IPS DF 4.7 (cell line): ENCODE measurements at regions not wholly inside any gene's neighbourhood (a gene's known extent, or its start where the extent isn't known, plus 50 kb on each side); places are given as distances from the start of the nearest gene placed in this dataset.

Source experiments
- DNase-seq: peaks from one replicate; pipeline ENCODE4 v3.0.0-alpha.2; 2013; ENCODE audit warnings: low spot score; ENCODE audit errors: extremely low read depth

DNA sequence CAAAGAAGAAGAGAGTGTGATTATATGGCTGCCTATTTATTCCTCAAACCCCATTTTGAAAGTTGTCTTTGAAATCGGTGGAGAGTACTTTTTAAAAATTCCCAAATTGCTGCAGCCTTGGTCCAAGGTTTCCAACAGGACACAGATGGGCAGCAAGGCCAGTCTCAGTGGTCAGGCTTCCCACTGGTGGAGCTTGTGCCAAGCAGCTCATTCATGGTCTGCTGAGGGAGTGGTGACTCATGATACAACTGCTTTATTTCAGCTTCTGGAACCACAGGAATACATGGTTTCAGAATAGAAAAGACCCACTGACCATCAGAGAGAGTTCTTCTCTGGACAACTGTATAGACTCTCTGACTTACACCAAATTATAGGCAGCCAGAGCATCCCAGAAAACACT is 673.1 kb upstream of the KLF4 start:
- no peak for DNase-seq

DNA sequence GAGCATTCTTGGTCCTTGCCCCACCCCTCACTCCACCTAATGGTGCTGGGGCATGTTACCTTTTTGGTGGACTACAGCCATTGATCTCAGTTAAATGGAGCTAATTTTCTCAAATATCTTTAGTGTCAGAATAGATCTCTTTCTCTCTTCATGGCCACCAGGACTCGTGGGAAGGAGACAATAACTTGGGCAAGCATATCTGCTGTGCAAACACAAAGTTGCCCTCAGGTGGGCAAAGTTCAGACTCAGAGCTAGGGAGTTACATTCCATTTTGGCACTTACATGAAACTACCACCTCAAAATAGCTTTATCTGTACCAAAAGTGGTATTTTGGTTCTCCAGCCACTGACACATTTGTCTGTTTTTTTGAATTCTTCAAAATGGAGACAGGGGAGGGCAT is 671.9 kb upstream of the KLF4 start:
- no peak for DNase-seq

DNA sequence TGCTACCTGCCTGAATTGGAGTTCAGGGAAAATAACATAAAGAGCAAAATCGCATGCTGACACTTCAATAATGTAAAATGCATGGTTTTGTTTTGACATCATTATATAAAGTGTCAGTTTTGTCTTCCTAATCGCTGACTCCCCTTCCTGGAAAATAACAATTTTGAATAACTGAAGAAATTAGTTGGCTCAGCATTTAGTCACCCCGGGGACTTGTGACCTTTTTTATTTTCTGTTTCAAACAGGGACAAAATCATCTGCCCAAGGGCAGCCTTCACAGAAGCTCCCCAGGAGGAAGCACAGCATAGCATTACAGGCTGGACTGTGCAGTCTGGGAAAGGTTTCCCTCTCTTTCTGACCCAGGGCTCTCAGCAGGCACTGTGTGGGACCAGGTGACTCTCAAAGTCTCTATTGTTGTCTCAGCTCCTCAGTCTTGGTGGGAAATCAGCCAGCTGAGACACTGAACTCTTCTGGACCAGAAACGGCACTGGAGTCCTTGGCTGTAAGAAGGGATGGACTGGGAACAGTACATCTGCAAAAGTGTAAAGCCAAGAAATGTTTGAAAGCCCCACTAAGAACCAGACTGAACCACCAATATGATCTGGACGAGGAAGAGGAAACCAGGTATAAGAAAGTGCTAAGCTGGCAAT is 671.3 kb upstream of the KLF4 start:
- no peak for DNase-seq

DNA sequence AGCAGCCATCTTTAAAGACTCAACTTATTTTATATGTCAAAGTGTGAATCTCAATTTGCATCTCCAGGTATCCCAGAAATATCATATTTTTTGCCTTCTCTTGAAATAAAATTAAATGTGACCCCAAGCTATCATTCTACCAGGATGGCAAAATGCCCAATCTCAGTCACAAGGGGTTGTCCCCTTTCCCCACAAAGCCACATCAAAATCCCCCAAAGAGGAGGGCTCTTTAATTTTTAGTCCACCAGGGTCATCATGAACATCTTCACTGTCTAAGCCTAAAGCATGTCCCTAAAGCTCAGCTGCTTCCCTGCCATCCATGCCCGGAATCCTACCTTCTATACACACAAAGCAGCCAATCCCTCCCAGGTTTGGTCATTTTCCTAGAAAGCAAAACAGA is 670.5 kb upstream of the KLF4 start:
- DNase-seq = no peak

DNA sequence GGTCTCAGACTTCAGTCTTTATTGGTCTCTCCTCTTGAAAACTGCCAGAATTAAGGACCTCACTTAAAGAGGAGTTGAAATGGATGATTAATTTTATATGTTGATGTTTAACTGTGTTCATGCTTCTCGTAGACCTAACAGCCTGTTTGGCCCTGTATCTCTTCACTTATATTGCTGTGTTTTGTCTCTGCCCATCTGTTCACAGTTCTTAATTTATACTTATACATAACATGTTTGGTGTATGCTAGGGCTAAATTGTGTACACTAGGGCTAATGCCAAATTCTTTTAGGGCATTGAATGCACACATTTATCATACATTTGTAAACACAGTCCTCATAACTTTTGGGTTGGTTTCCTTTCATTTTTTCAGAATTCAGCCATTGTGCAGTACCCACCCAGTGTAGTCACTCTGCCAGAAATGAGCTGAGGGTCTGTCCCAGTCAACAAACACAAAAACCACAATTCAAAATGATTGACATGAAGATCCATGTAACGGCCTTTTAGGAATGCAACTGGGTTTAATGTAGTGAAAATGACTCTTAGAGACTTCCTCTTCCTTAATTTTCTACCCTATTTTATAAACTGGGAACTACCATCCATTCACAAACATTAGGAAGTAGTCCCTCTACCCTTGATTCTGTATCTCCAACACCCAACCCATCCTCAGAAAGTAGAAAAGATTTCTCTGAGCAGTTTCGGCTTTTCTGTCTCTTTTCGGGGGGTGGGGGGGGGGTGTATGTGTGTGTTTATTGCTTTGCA is 668.8 kb upstream of the KLF4 start:
- no peak for DNase-seq

DNA sequence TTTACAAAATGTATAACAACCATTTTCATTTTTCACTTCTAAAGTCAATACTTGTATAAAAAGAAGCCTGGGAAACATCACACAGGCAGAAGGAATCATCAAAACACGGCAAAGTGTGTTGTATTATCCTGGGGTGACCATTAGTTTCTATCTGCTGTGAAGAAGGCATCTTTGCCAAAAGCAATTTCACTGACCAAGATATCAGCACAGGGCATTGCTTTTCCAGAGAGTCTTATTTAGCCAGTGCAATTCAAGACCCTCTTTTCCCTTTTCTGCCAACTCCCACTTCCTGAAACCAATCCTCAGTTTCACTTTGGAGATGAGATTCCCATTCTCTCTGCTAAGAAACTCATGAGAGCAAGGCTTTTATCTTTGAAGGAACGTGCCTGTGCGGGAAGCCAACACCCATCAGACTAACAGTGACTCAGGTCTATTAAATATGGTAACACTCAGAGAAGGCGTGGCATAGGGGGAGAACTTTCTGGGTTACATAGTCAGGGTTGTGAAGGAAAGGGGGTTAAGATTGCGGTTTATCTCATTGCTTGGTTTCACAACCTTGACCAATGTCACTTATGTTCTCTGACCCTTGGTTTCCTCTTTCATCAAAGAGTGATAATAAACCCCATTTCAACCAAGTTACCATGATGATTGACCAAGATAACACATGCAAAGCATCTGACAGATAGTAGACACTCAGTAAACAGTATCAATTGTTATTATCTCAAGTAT is 666.9 kb upstream of the KLF4 start:
- no peak for DNase-seq

DNA sequence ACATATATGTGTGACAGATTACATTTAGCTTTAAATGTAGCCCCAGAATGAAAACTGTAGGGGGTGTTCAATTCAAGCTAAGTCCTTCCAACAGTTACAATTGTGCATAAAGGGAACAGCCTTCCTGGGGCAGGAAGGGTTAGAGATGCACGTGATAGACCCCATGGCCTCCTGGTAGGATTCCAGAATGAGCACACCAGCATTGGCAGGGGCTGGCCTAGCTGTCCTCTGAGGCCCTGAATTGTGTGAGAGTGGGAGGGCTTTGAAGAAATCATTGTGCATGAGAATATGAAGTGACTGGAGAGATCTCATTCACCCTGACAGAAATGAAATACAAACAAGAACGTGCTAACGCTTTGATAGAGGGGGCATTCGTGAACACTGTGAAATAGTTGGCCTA is 663.8 kb upstream of the KLF4 start:
- no peak for DNase-seq

DNA sequence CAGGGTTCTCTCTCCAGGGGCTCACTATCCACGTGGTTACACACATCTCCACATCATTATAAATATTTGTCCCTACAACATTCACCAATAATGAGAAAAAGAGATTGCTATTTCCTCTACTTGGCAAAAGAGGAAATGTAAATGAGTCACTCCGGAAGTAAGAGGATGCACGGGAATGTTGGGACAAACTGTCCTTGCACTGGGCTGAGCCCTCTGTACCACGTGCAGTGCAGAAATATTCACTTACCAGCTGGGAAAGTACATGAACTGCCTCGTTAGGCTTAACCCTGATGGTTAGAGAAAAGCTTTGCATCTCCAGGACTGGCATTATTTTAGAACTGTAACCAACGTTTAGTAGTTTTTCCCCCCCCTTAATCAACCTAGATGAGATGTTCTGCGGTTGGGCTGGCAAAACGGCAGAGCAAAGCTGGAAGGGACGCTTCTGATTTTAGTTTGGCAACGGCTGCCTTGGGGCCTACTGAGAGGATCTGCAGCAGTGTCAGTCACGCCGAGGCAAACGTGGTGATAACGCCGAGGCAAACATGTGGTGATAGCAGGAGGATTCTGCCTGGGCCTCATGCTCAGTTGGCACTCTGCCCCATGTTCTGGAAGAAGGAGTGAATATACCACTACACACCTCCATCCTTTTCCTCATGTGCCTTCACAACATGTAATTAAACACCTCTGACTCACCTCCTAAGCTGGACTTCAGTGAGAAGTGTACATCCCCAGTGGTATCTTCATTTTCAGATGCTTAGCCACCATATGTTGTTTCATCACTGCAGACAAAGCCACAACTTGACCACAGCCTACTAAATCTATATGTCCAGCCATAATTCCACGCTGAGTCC is 661.4 kb upstream of the KLF4 start:
- DNase-seq = no peak

DNA sequence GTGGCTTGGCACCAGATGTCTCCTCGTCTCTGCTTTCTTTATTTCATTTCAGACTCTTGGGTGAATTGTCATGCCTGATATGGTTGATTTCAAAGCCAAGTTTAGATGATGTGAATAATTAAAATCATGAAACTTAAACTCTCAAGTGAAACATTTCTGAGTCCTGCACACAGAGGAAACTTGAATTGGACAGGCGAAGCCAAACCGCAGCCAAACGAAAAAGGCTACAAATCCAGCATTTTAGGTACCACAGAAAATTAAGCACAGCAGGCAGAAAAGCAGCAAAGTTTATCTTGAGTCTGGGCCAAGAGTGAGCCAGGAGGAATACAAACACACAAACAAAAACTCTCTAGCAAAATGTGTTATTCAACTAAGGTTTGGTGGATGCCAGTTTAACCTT is 659.8 kb upstream of the KLF4 start:
- DNase-seq = no peak

DNA sequence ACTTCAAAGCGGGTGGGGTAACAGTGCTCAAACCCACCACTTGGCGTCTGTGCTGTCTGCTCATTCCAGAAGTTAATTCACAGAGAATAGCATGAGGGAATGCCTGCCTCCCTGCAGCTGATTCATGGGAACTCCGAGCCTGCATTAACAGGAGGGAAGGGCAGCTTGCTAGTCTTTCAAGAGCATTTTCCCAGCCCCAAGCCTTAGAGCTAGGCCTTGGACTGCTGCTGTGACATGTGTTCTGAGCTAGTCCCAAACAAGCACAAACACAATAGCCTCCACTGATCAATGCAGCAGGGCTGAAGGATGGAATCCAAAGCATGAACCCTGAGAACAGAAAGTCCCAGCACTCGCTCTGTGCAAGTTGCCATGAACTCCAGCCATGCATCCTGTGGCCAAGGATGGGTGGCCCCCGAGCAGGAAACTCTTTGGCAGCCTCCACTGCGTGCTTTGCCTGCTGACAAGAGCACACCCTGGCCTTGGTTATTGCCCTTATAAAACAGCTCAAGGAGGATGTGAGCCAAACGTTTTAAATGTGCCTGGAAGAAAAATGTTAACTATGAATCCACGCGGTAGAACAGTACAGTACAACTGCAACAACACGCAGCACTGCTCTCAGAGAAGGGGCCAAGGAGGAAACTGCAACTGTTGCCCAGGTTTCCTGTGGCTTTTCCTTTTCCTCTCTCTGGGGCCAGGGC is 653.1 kb upstream of the KLF4 start:
- no peak for DNase-seq

DNA sequence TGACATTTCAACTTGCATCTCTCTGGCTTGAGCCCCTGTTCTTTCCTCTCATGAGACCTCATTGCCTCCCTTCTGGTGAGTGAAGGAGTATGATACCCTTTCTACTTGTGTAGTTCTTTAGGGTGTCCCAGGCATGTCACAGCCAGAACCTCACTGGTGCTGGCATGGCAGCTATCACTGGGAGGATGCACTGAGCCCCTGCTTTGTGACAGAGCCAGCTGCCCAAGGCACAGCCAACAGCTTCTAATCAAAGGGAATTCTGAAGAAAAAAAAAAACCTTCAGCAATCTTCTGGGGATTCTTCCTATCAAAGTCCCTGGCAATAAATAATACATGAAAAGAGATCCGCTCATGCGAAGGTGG is 652.6 kb upstream of the KLF4 start:
- no peak for DNase-seq

DNA sequence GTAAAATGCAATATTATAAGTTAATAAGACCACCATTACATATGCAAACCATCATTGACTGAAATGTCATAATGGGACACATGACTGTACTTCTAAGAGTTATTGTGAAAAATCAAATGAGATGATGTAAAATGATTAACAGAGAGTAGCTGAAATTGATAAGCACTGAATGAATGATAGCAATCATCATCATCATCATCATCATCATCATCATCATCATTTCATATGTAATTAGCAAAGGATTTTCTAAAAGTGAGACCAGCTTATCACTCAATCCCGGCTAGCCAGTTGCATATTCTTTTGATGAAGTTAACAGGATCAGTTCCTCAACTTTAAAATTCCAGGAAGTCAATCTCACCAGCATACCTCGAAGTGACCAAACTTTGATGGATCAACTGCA is 650.3 kb upstream of the KLF4 start:
- DNase-seq = no peak

DNA sequence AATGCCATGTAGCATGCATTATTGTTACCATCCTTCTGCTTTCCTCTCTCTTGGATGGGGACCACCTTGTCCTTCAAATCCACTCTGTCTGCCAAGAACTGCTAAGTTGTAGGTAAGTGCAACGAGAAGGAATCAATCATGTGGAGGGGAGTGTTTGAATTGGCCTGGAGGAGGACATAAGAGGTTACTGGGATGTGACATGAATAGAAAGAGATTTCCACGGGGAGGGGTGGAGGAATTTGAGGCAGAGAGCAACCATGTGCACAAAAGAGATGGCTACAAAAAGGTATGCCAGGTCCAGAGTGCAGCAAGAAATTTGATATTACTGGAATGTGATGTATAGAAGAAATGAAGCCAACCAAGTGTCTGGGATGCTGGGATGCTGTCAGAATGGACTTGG is 648.9 kb upstream of the KLF4 start:
- DNase-seq = no peak

DNA sequence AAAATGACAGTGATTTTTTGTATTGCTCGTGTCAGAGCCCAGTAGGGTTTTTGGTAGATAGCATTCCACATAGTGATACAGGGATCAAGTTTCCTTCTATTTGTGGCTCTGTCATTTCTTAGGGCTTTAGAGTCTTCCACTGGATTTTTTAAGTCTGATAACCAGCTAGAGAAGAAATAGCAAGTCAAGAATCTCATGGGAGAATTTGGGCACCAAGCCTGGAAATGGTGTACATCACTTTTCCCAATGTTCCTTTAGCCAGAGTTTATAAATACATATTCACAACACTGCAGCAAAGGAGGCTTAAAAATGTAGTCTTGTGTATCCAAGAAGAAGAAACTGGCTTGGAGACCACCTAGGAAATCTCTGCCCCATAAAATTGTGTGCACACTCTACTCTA is 647.1 kb upstream of the KLF4 start:
- DNase-seq = no peak

DNA sequence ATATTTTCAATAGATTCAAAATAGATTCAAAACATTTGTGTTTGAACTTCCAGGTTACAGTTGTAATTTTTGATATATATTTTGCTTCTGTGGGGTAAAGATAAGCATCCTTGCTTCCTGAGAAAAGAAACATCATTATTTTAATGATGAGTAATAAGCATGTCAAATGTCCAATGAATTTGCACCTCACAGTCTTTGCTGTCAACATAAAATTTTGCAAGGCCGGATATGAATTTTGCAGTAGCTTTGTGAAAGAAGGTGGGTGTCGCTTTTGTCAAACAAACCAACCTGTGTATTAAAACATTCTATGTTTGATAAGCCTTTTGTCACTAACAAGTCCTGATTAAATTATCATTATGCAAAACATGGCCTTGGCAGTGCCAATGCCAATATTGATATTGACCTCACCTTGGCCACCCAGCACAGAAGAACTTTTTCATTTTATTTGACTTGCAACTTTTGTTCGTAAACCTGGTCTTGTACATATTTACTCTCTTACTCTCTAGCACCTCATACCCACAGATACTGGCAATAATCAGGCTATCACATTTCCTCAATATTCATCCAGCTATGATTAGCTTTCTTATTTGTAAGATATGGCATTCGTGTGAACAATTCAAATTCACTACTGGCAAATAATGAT is 645.0 kb upstream of the KLF4 start:
- no peak for DNase-seq

DNA sequence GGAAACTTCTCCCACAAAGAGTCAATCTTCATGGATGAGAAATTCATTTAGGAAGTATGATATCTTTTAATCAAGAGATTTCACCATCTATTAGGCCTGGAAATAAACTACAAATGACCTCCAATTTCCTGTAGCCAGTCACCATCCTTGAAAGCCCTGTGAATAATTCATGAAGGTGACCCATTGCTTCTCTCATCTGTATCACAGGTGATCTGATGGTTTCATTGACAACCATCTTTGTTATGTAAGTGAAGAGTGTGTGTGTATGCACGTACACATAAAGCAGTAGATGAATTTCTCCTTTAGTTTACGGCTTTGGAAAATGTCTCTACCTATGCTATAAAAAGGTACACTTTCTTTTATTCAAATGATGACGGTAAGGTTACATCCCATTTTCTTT is 644.1 kb upstream of the KLF4 start:
- no peak for DNase-seq

DNA sequence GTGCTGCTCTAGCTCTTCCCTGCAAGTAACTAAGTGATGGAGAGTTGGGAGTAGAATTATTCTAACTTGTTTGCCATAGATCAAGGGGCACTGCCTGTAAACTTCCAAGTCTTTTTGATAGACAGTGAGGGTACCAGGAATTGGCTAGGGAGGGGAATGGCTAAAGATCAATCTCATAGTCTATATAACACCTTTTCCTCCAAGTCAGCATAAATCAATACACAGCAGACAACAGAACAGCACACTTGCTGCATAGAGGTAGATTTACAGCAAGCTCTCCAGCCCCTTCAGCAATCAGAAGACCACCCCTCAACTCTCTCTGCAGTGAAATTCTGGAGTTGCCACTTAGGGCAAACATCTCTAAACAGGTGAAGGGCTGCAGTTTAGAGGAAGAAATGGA is 643.5 kb upstream of the KLF4 start:
- DNase-seq = no peak

DNA sequence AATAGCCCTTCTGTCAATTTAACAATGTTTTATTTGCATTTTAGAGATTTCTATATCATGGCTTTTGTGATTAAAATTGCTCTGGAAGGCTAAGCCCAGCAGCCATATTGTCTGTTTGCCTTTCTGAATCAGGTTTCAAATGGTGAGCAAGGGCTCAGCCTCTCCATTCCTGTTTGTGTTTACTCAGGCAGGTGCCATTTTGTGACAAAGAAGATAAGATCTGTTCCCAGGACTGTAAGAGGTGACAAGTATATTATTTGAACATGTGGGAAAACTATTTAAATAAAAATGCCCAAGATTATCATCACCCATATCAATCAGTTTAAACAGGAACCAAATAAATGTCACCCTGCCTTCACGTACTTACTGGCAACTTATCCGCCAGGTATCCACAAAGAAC is 641.3 kb upstream of the KLF4 start:
- DNase-seq = no peak

DNA sequence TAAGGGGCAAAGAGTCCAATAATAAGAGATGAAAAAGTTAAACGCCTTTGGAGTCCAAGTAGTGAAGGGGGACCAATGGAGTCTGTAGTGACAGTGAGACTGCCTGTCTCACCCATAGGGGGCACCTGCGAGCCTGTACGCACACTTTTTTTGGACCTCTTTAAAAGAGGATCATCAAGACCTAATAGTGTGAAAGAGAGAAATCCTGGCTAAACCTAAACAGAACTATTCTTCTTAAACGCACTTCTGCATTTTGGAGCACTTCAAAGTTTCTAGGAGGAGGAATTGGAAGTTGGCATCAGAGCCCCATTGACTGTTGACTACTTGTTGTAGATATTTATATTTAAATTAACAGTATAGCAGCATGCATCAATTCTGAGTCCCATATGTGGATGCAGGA is 636.1 kb upstream of the KLF4 start:
- no peak for DNase-seq

DNA sequence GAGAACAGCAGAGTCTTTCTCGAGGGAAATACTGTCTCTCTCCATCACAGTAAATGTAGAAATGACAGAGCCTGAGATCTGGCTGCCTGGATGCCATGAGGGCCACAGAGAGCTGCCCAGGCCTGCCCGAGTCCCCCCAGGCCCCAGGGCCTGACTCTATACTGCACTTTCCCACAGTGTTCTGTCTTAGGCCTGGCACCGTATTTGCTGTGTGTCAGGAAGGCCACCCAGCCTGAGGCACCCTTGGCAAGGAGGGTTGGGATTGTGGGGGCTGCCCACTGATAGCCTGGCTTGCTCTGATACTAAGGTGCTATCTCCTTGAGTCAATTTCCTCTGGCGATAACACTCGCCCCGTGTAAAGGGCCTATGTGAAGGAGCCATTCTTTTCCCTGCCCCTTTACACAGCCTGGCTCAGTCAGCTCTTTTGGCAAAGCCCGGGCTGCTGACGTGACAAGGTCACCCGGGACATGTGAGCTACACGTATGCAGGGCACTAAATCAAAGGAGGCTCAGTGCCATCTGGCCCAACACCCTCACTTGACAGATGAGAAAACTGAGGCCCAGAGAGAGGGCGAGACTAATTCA is 630.1 kb upstream of the KLF4 start:
- no peak for DNase-seq
